Ishikawa (cell line): ENCODE measurements at regions not wholly inside any gene's neighbourhood (a gene's known extent, or its start where the extent isn't known, plus 50 kb on each side); places are given as distances from the start of the nearest gene placed in this dataset.

Experiments
- CEBPB ChIP-seq: IDR thresholded peaks from 2 replicates; pipeline ENCODE4 v1.6.1; 2012
- CREB1 ChIP-seq: IDR thresholded peaks from 2 replicates; pipeline ENCODE4 v1.6.1; 2012; ENCODE audit warnings: low read depth
- EGR1 ChIP-seq: IDR thresholded peaks from 2 replicates; pipeline ENCODE4 v1.6.1; 2012
- EP300 ChIP-seq: IDR thresholded peaks from 2 replicates; pipeline ENCODE4 v1.6.1; 2012; ENCODE audit warnings: borderline replicate concordance
- FOXM1 ChIP-seq: IDR thresholded peaks from 2 replicates; pipeline ENCODE4 v1.6.1; 2012; ENCODE audit warnings: low read depth, borderline replicate concordance
- NFIC ChIP-seq: IDR thresholded peaks from 2 replicates; pipeline ENCODE4 v1.6.1; 2012
- RAD21 ChIP-seq: IDR thresholded peaks from 2 replicates; pipeline ENCODE4 v1.6.1; 2012; ENCODE audit warnings: low read depth
- REST ChIP-seq: IDR thresholded peaks from 2 replicates; pipeline ENCODE4 v1.6.1; 2012; ENCODE audit warnings: low read depth, mild to moderate bottlenecking
- TAF1 ChIP-seq: IDR thresholded peaks from 2 replicates; pipeline ENCODE4 v1.6.1; 2012; ENCODE audit warnings: low read depth, mild to moderate bottlenecking
- TCF12 ChIP-seq: IDR thresholded peaks from 2 replicates; pipeline ENCODE4 v1.6.1; 2012; ENCODE audit warnings: low read depth
- TEAD4 ChIP-seq: IDR thresholded peaks from 2 replicates; pipeline ENCODE4 v1.6.1; 2012
- USF1 ChIP-seq: IDR thresholded peaks from 2 replicates; pipeline ENCODE4 v1.6.1; 2012
- YY1 ChIP-seq: IDR thresholded peaks from 2 replicates; pipeline ENCODE4 v1.6.1; 2012; ENCODE audit warnings: low read depth
- ZBTB7A ChIP-seq: IDR thresholded peaks from 2 replicates; pipeline ENCODE4 v1.6.1; 2012; ENCODE audit warnings: low read depth
- TF ChIP-seq, protein P1 (sequence below): IDR thresholded peaks from 2 replicates; pipeline ENCODE4 v1.6.1; 2012

DNA sequence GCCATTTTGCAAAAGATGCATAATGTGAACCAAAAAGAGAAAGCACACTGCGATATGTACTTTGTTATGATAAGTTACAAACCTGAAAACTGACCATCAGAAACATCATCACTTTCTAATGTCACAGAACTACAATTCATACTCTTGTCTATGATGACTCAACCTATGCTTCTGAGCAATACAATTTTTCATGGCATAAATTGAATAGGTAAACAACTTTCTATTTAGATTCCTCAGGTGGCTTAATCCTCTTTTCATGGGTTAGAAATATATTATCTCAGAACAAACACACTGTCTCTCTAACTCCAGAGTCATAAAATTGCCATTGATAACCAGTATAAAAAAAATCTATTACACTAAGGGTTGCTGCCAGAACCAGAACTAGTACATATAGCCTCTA lies 1715.0 kb upstream of the FLRT2 start:
- no peak for TF ChIP-seq TCF12
- TF ChIP-seq YY1: no peak
- TF ChIP-seq CREB1: no peak
- TF ChIP-seq NFIC: no peak
- TF ChIP-seq REST: no peak
- TF ChIP-seq, protein P1, sequence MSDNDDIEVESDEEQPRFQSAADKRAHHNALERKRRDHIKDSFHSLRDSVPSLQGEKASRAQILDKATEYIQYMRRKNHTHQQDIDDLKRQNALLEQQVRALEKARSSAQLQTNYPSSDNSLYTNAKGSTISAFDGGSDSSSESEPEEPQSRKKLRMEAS: no peak

DNA sequence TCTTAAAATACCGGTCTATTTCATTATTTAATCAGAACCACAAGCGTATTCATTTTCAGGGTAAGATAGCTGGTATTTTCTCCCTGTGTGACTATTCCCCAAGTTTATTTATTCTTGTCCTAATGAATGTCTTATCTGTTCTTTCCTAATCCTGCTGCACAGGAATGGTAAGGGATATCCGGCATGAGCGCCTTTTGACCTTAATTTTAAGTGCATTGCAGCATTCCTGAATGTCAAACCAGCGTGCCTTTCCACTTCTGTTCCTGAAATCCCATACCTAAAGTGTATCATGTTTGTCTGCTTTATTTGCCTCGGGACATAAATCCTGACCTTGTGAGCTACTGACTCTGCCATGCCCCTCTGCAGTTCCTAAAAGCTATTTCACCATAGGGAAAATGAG lies 1713.2 kb upstream of the FLRT2 start:
- no peak for TF ChIP-seq CREB1
- no peak for TF ChIP-seq EP300
- TF ChIP-seq TAF1: no peak
- TF ChIP-seq, protein P1: no peak
- no peak for TF ChIP-seq RAD21
- no peak for TF ChIP-seq FOXM1
- no peak for TF ChIP-seq USF1
- TF ChIP-seq EGR1: no peak

DNA sequence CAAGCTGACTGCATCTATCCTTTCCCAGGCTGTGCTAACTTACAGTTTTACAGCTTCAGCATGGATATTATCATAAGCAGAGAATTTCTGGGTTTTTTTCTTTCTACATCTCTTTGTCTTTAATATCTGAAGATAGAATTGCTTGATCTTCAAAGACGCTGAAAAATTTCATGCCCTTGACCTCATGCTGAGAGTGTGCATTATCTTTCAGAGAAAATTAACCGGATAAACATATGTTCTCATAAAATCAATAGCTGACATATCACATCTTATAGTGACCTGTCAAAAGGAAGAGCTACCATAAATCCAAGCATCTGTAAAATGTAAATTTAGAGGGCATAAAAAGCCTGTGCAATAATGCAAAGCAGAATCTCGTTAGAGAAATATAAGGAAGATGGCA lies 1704.1 kb upstream of the FLRT2 start:
- TF ChIP-seq CEBPB (no peak), RAD21 (no peak), REST (no peak), USF1 (no peak), FOXM1 (no peak), EP300 (no peak), TCF12 (no peak)
- TF ChIP-seq, protein P1: no peak

DNA sequence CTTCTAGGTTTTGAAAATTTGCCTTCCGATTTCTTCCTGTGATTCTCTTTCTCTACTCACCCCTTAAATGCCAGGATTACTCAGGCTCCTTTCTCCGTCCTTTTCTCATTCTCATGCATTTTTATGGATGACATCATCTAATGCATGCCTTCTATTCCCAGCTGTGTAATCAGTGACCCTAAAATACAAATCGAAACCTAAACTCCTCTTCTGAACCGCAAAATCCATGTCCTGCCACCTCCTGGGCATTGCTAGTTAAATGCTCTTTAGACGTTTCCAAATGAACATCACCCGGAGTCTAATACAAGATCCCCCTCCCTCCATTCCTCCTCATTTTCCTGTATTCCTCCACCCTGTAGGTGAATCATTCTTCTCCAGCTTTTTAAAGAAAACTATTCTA lies 1703.1 kb upstream of the FLRT2 start:
- TF ChIP-seq TEAD4 (no peak), CEBPB (no peak), TCF12 (no peak), FOXM1 (no peak), EGR1 (no peak), EP300 (no peak), YY1 (no peak), RAD21 (no peak)

- no peak for TF ChIP-seq EGR1
- no peak for TF ChIP-seq TCF12
- no peak for TF ChIP-seq FOXM1
- TF ChIP-seq ZBTB7A: no peak
- no peak for TF ChIP-seq EP300
- TF ChIP-seq, protein P1: no peak
- no peak for TF ChIP-seq RAD21
- TF ChIP-seq TEAD4: no peak
- TF ChIP-seq TAF1: no peak
- TF ChIP-seq USF1: no peak
- TF ChIP-seq REST: no peak
- no peak for TF ChIP-seq CEBPB
- no peak for TF ChIP-seq NFIC
- TF ChIP-seq CREB1: no peak
- no peak for TF ChIP-seq YY1
Observed at GRCh38 chr14:83827383-83827782, 1702.6 kb upstream of the FLRT2 start.
